ENCODE measurements at regions not wholly inside any gene's neighbourhood (a gene's known extent, or its start where the extent isn't known, plus 50 kb on each side); places are given as distances from the start of the nearest gene placed in this dataset.

GRCh38 chr18:65498605-65499004 lies 252.2 kb upstream of the CDH7 start (continued):
- TF ChIP-seq CTCF (IDR thresholded peaks at IDR 0.05) (no peak), ATF6 (CRISPR knock-in tag; IDR thresholded peaks at IDR 0.05) (no peak)

GRCh38 chr18:65487569-65487968 lies 263.2 kb upstream of the CDH7 start:
- ChIA-PET CTCF (no interaction called here), POLR2A (no interaction called here)
- DNase-seq (ENCODE audit: low spot score): no peak
- H3K27ac Mint-ChIP-seq: no peak overlapping the region
- no peaks in the 10 kb centered on the region for H3K36me3 Mint-ChIP-seq
- no peak for TF ChIP-seq ZNF121 (CRISPR knock-in tag; IDR thresholded peaks at IDR 0.05)
- TF ChIP-seq GRHL2 (CRISPR knock-in tag; IDR thresholded peaks at IDR 0.05; ENCODE audit: insufficient replicate concordance, severe bottlenecking): no peak
- no peak for TF ChIP-seq ZNF671 (CRISPR knock-in tag; IDR thresholded peaks at IDR 0.05)
- no peak for TF ChIP-seq JAZF1 (CRISPR knock-in tag; IDR thresholded peaks at IDR 0.05)
- TF ChIP-seq ARID4B (CRISPR knock-in tag; IDR thresholded peaks at IDR 0.05; ENCODE audit: borderline replicate concordance): no peak
- H3K4me3 Mint-ChIP-seq: no peak overlapping the region
- ATAC-seq: no peak
- no peaks in the 10 kb centered on the region; the same call in 1 of the 2 replicates for H3K27me3 Mint-ChIP-seq (ENCODE audit: low read depth)
- peaks cover 5% of the 10 kb centered on the region for H3K4me1 Mint-ChIP-seq
- H3K9me3 Mint-ChIP-seq: no peaks in the 10 kb centered on the region

GRCh38 chr18:65477455-65477854 lies 273.4 kb upstream of the CDH7 start:
- ChIA-PET CTCF (no interaction called here), POLR2A (no interaction called here)
- H3K27ac Mint-ChIP-seq: no peak overlapping the region
- DNase-seq (ENCODE audit: low spot score) (no peak), ATAC-seq (no peak)
- H3K9me3 Mint-ChIP-seq: 0 out of 2 replicates have a peak, but pooled peaks cover 4% of the 10 kb centered on the region
- H3K27me3 Mint-ChIP-seq (ENCODE audit: low read depth): no peaks in the 10 kb centered on the region
- no peak for TF ChIP-seq FOXP4 (CRISPR knock-in tag; IDR thresholded peaks at IDR 0.05)
- H3K4me3 Mint-ChIP-seq: no peak overlapping the region
- H3K4me1 Mint-ChIP-seq: no peaks in the 10 kb centered on the region
- H3K36me3 Mint-ChIP-seq: no peaks in the 10 kb centered on the region

- CTCF ChIA-PET: no interaction called here
- POLR2A ChIA-PET: no interaction called here
- Mint-ChIP-seq H3K36me3 (no peaks in the 10 kb centered on the region), H3K27me3 (ENCODE audit: low read depth) (no peaks in the 10 kb centered on the region), H3K27ac (no peak overlapping the region), H3K9me3 (no peaks in the 10 kb centered on the region), H3K4me3 (no peak overlapping the region), H3K4me1 (no peaks in the 10 kb centered on the region)
- ATAC-seq: no peak
- DNase-seq (ENCODE audit: low spot score): no peak
- TF ChIP-seq JUN (CRISPR knock-in tag; IDR thresholded peaks at IDR 0.05): no peak
- TF ChIP-seq SP1 (CRISPR knock-in tag; conservative IDR thresholded peaks at IDR 0.05): no peak
- TF ChIP-seq ZNF532 (CRISPR knock-in tag; IDR thresholded peaks at IDR 0.05; ENCODE audit: borderline replicate concordance): no peak
- no peak for TF ChIP-seq NFATC4 (CRISPR knock-in tag; IDR thresholded peaks at IDR 0.05)
- no peak for TF ChIP-seq CTCF (IDR thresholded peaks at IDR 0.05)
- no peak for TF ChIP-seq MLX (CRISPR knock-in tag; IDR thresholded peaks at IDR 0.05)
Measured at GRCh38 chr18:65468881-65469280, 281.9 kb upstream of the CDH7 start.
